ENCODE measurements at regions not wholly inside any gene's neighbourhood (a gene's known extent, or its start where the extent isn't known, plus 50 kb on each side); places are given as distances from the start of the nearest gene placed in this dataset.

DNA sequence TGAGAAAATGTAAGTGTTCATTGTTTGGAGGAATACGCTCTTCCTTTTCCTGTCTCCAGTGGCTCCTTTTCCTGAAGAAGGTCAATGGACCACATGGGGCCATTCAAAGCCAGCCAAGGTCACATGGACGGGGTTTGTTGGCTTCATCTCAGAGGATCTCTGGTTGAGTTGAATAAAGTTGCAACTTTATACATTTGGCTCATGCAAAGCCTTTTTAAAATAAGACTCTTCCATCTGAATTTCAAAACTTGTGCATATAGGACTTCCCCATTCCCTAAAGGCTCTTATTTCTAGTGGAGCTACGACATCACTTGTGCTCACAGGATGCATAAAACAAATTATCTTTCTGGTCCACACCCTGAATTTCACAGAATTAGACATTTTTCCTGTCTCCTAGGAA is 235.5 kb downstream of the CMPK2 start:
- no peak for DNase-seq

GRCh38 chr2:6635296-6635695 is 230.4 kb downstream of the CMPK2 start:
- no peak overlapping the region for H3K27ac ChIP-seq
- H3K4me3 ChIP-seq, result no peak overlapping the region
- H3K36me3 ChIP-seq, result no peaks in the 10 kb centered on the region
- intact Hi-C loops (cut with DNase I), result no loop called here
- TF ChIP-seq, protein P1, sequence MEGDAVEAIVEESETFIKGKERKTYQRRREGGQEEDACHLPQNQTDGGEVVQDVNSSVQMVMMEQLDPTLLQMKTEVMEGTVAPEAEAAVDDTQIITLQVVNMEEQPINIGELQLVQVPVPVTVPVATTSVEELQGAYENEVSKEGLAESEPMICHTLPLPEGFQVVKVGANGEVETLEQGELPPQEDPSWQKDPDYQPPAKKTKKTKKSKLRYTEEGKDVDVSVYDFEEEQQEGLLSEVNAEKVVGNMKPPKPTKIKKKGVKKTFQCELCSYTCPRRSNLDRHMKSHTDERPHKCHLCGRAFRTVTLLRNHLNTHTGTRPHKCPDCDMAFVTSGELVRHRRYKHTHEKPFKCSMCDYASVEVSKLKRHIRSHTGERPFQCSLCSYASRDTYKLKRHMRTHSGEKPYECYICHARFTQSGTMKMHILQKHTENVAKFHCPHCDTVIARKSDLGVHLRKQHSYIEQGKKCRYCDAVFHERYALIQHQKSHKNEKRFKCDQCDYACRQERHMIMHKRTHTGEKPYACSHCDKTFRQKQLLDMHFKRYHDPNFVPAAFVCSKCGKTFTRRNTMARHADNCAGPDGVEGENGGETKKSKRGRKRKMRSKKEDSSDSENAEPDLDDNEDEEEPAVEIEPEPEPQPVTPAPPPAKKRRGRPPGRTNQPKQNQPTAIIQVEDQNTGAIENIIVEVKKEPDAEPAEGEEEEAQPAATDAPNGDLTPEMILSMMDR (IDR thresholded peaks at IDR 0.05), result no peak
- H3K4me1 ChIP-seq, result no peaks in the 10 kb centered on the region
- no peaks in the 10 kb centered on the region for H3K27me3 ChIP-seq
- ATAC-seq (no peak), DNase-seq (no peak)
- H3K9me3 ChIP-seq, result no peaks in the 10 kb centered on the region

More for the DNA sequence above, 235.5 kb downstream of the CMPK2 start:
- Histone ChIP-seq H3K27me3 (no peaks in the 10 kb centered on the region), H3K36me3 (no peaks in the 10 kb centered on the region), H3K27ac (no peak overlapping the region), H3K4me1 (no peaks in the 10 kb centered on the region), H3K9me3 (no peaks in the 10 kb centered on the region), H3K4me3 (no peak overlapping the region)
- no peak for ATAC-seq
- TF ChIP-seq, protein P1 (IDR thresholded peaks at IDR 0.05), result no peak
- intact Hi-C loops (cut with DNase I), result no loop called here

GRCh38 chr2:6637330-6637729 is 228.4 kb downstream of the CMPK2 start:
- Histone ChIP-seq H3K27ac (no peak overlapping the region), H3K36me3 (no peaks in the 10 kb centered on the region), H3K9me3 (no peaks in the 10 kb centered on the region), H3K4me3 (no peak overlapping the region), H3K27me3 (no peaks in the 10 kb centered on the region), H3K4me1 (no peaks in the 10 kb centered on the region)
- ATAC-seq, result no peak
- no peak for DNase-seq
- intact Hi-C loops (cut with DNase I), result no loop called here
- TF ChIP-seq, protein P1 (IDR thresholded peaks at IDR 0.05), result no peak

- Histone ChIP-seq H3K4me3 (no peak overlapping the region), H3K27me3 (no peaks in the 10 kb centered on the region), H3K9me3 (no peaks in the 10 kb centered on the region), H3K36me3 (no peaks in the 10 kb centered on the region), H3K4me1 (no peaks in the 10 kb centered on the region), H3K27ac (no peak overlapping the region)
- no peak for DNase-seq
- TF ChIP-seq, protein P1 (IDR thresholded peaks at IDR 0.05), result no peak
- intact Hi-C loops (cut with DNase I), result no loop called here
- ATAC-seq, result no peak
Measured at GRCh38 chr2:6639929-6640620, 225.6 kb downstream of the CMPK2 start.

- intact Hi-C loops (cut with DNase I), result no loop called here
- ATAC-seq, result no peak
- no peaks in the 10 kb centered on the region for H3K36me3 ChIP-seq
Measured at GRCh38 chr2:6640621-6641015, 225.1 kb downstream of the CMPK2 start.

More at GRCh38 chr2:6640621-6641015, 225.1 kb downstream of the CMPK2 start:
- Histone ChIP-seq H3K27ac (no peak overlapping the region), H3K4me1 (no peaks in the 10 kb centered on the region), H3K9me3 (no peaks in the 10 kb centered on the region), H3K27me3 (no peaks in the 10 kb centered on the region), H3K4me3 (no peak overlapping the region)
- TF ChIP-seq, protein P1 (IDR thresholded peaks at IDR 0.05), result no peak
- DNase-seq, result no peak
